NCI-H146 treated with DMSO at 0.1 percent for 48 hours (cell line): ENCODE measurements at regions not wholly inside any gene's neighbourhood (a gene's known extent, or its start where the extent isn't known, plus 50 kb on each side); places are given as distances from the start of the nearest gene placed in this dataset.
"Not testable (repeated sequence)": the region's sequence is repeated elsewhere in the genome, so short reads cannot be mapped to it uniquely, and the experiment has no call there.

ENCODE experiments used
- DNase-seq: peaks from one replicate; lab custom pipeline; 2025; ENCODE audit not compliant: unreplicated experiment; lab: John Stamatoyannopoulos, UW

DNA sequence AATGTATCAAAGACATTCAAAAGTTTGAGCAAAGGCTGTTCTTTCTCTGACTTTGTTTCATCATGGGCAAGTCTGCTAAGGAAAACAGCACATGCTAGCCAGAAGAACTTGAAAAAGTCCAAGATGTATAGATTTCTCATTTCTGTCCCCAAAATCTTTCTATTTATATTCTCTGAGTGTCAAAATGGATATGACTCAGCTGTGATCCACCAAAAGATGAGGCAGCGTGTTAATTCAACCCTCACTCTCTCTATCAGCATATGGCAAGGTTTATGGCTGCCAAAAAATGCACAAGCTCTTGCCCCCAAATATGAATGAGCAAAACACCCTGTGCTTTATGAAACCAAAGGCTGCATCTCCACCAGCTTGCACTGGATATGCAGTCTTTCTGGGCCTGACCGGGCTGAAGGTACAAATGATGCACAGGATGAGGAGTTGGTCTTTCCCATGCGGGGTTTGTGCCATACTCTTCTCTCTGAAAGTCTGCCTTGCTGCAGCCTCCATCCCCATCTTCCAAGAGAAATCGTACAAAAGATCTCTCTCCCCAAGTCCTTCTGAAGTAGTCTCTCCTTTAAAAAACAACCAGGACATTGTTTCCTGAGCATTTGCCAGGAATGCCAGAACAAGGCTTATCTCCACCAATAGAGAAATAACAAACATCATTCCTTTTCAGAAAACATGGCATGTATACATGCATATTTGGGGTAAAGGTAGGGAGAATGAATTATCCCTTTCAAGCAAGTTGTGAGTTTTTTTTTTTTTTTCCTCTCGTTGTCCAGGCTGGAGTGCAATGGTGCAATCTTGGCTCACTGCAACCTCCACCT lies 203.4 kb downstream of the TMX1 start:
- no peak for DNase-seq

DNA sequence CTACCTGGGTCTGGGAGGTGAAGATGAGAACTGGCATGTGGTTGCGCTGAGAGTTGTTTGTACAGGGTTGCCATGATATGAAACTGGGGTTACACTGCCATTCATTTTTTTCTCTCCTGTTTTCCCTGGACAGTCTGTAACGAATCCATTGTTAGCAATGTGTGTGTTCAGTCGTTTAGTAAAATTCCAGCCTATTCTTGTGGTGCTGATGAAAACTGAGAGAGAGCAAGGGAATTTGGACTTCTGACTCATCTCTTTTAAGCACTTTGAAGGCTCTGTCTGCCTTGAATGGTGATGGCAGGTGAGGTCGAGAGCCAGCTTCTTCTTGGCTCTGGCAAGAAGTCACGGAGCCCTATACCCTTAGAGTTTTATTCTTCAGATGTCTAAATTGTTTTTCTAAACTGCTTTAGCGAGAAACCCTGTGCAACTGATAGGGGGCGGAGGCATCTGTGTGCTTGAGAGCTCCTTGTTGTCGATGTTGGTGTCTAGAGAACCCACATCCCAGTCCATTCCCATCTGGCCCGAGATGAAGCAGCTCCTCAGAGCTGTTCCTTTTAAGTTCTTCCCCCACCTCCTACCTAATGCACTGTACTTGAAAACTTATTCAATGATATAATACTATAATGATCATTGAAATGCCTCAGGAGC lies 204.4 kb downstream of the TMX1 start:
- no peak for DNase-seq

DNA sequence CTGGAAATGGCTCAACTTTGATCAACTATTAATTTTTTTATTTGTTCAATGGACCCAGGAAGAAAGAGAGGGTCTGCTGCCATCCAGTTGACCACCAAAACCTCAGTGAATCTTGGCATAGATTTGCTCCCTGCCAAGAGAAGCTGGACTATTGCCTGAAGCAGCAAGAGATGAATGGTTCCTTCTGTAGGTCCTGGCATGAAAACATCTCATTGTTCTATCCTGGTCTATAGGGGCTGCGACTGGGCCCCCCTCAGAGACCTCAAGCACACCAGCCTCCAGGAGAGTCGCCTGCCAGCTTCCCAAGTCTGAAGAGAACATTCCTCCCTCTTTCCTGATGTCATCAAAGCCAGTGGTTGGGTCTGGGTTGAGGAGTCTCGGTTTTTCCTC lies 204.9 kb downstream of the TMX1 start:
- no peak for DNase-seq

DNA sequence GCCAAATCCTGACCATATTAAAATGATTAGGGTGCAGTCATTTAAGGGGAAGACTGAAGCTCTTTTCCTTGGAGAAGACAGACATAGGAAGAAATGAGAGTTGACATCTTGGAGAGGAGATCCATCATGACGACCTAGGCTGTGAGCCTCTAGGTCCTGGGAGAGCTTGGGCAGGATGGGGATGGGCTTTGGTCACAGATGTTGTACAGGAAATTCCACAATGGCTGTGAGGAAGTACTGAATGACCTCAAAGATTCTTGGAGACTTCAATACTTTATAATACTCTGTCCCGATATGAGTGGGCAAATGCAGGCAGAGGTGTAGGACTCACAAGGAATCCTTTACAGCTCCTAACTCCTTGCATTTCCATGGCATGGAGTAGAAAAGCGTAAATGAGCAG lies 204.9 kb upstream of the FRMD6 start:
- no peak for DNase-seq

DNA sequence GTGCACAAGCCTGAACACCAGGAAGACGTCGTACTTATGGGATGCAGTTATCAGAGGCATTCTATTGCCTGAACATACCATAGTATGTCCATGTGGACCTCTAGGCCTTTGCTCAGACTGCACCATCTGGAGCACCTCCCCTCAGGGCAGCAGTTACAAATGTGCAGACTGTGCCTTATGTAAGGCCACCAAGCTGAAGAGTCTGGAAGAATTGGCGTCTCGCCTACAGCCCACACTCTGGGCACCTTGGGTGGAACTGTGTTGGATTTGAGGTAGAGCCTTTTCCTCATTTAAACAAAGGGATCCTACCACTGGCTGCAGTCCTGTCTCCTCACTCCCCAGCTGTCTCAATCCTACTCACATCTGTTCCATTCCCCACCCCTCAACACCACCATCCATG lies 204.3 kb upstream of the FRMD6 start:
- no peak for DNase-seq

DNA sequence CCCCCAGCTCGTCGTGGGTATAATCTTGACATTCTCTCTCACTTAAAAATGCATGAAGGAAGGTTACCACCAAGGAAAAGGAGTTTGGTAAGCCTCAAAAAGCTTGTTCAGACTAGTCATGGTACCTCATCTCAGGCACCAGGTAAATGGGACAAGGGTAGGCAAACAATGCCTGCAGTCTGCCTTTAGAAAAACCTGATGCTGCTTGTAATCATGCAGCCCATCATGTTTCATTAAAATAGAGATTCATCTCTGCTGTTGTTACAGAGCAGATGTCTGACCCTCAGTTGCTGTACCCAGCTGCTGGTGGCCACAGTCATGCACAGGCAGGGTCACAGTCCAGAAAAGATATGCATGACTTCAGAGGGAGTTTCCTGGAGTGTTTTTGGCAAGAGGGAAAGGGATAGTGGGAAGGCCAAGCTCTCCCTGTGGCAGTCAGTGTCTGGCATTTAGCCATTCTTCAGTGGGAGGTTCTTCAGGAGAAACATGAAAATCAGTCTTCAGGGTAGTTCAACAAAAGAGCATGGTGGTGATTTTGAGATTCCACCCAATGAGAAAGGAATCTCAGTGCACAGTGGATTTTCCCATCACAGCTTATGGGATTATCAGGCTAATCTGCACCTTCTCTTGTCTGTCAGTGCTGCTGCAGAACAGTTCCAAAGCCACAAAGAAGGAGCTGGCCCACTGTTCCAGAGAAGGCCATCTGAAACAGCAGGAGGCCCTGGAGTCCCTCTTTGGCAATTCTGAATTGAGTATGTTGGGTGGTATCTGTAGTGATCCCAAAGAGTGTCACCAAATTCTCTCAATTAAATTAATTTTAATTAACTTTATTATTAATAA lies 202.7 kb upstream of the FRMD6 start:
- DNase-seq, result no peak

DNA sequence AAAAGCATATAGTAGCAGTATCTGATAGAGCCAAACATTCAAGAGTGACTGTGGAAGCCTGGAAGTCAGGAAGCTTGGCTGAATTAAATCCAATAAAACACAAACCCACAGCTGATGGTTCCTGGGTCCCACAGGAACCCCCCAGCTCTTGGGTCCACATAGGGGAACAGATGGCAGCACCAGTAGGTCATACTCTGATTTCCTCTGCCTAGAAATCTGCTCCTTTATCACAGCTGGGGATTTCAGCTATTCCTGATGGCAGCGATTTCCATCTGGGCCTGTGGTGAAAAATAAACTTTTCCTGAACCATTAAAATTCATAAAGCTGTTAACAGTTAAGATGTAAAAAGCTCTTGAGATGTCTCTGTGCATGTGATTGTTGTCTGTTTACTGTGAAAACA lies 202.0 kb upstream of the FRMD6 start:
- no peak for DNase-seq

DNA sequence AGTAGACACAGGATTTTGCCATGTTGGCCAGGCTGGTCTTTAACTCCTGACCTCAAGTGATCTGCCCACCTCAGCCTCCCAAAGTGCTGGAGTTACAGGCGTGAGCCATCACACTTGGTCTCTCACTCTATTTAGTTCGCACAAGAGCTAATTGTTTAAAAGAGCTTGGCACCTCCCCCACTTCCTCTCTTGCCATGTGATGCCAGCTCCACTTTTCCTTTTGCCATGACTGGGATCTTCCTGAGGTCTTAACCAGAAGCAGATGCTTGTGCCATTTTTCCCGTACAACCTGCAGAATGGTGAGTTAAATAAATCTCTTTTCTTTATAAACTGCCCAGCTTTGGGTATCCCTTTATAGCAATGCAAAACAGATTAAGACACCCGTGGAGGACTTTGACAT lies 200.1 kb upstream of the FRMD6 start:
- no peak for DNase-seq

DNA sequence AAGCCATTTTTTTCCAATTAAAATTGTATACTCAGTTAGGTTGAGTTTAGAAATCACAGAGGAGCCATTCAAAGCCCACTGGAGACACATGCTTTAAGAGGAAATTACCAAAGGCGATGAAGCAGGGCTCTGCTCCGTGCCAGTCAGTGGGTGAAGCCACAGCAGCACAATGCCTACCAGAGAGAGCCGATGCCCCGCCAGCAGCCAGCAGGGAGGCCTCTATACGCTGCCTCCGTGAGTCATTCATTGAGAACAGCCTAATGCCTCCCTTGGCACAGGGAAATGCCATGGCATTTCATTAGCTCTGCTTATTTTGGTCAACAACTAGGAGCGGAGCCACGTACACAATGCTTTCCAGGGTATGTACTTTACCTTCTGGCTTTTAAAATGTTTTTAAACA lies 197.8 kb upstream of the FRMD6 start:
- no peak for DNase-seq

DNA sequence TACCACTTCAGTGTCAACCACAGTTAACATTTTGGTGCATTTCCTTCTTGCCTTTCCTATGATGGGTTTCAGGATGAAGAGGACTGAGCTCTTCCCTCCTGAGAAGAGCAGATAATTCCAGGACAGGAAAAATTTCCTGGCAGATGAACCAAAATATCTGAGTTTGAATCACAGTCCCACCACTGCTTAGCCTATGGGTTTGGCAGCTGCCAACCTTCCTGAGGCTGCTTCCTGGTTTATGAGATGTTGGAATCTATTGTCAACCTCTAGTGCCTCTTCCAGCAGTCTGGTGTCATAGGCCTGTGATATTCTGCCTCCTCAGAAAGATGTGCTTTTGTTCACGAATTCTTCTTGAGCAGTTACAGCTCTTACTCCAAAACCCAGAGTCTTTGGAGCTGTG lies 197.4 kb upstream of the FRMD6 start:
- DNase-seq, result no peak

DNA sequence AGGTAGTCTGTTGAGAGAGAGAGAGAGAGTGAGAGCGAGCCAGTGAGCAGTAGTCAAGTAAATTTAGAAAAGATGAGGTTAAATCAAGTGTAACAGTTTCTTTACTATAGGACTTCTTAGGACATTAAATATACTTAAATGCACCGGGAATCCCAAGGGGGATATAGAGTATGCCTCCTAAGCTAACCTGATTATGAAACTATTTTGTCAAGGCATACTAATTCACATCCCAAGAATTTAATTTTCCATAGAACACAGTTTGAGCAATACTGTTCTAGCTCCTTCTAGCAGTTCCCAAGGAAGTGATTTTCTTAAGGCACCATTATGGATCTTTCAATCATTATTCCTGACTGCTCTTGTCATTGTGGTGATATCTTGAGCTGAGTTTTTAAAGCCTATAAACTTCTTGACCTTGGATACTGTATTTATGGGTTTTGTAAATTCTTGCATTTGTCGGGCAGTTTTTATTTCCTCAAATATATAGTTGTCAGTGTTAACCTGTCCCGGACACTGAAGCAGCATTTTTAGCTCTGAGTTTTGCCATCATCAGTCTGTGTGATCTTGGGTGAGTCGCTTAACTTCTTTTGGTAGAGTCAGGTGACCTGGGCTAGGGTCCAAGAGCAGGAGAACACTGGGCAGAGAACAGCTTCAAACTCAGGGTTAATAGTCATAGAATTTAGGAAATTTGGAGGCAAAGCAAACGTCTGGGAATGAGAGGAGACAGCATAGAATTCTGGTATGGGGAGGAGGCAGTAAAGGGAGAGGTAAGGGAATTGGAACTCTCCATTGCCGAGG lies 196.5 kb upstream of the FRMD6 start:
- DNase-seq, result no peak

DNA sequence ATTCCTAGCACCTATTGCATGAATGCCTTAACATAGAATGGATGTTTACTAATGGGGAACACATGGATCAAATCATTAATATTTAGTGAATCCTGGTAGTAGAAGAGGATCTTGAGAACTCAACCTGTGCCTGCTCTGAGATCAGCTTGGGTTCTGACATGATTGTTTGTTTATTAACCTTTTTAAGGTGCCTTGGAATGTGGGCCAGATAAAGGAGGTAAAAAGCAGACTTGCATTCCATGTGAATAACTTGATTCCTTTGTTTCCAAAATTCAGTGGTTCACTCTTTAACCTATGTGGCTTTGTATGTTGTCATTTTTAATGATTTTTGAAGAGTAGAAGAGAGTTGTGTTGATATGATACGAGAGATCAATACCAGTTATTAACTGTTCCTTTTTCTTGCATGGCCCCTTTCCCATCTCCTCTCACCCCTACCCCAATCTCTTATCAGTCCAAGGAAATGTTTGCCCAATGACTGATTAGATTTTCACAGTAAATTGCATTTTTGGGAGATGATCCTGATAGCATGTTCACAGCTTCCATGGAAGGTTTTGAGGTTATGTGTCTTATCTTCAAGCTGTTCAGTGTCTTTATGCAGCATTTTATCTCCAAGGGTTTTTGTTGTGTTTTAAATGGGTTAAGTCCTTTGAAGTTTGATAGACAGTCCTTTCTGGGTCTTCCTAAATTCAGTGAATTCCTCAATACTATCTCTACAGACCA lies 193.7 kb upstream of the FRMD6 start:
- no peak for DNase-seq

DNA sequence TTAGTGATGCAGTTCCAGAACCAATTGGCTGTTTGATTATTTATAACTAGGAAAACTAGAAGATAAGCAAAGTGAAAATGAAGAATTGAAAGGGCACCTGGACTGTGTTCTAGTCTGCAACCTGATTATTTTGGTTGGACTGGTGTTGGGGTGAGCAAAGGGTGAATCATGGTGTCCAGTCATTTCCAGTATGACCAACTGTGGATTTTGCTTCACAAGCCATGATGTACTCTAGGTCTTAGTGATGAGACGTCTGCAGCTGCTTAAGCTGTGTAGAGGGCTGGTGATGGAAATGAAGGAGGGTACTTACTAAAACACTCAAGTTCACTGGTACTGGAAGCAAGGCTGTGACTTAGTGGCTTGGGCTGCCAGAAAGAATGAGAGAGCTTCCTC lies 193.2 kb upstream of the FRMD6 start:
- DNase-seq, result no peak

DNA sequence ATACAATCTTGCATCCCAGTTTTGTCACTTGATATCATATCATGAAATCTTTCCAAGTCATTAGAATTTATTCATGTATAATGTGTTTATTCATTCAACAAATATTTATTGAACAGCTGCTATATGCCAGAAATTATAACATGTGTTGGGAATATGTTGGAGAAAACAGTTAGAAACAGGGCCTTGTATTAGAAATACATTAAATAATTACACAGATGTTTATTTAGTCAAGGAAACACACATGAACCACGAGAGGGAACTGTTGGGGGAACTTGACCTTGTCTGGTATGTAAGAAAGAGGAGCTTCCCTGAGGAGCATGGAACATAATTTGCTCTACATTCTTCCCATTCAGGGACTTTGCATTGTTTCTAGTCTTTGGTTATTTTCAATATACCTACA lies 191.7 kb upstream of the FRMD6 start:
- no peak for DNase-seq

DNA sequence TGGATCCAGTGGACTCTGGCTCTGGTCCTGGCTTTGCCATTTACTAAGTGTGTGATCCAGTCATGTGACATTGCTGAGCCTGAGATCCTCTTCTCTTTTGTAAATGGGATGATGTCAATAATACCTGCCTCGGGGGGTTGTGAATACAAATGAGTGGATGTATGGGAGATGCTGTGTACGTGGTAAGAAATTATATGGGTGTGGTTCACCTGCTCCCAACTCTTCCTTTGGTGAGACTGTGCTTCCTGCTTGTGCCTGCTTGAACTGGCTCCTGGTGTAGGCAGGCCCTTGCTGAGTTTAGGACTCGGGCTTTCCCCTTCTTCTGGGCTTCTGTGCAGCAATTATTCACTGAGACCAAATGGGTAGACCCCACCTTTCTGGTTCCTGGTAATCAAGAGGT lies 189.5 kb upstream of the FRMD6 start:
- DNase-seq, result no peak

DNA sequence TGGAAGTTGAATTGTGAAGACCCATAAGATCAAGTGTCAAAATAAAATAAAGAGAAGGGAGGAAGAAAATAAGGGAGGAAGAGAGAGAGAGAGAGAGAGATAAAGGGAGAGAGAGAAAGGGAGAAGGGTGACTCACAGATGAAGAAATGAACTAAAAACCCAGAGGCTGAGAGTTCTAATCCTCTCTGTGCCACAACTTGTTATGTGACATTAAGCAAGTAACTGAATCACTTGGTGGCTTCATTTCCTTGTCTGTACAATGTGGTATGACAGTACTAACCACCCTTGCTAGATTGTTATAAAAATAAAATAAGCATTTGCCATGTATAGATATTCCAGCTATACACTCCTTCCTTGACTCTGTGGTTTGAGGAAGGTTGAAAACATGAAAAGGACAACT lies 189.0 kb upstream of the FRMD6 start:
- DNase-seq, result no peak

DNA sequence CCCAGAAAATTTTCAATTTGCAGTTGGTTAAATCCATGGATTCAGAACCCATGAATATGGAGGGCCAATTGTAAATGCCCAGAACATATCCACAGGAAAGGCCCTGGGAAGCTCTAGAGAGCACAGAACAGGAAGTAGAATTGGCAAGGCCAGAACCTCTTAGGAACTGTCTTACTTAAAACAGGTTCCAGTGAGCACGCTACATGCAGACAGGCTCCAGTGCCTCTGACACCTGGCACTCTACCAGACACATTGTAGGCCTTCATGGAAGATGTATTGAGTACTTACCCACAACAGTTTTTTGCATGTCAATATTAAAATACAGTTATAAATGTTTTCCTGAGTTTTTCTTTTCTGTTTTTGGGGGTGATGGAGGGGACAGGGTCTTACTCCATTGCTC lies 188.2 kb upstream of the FRMD6 start:
- DNase-seq, result no peak

DNA sequence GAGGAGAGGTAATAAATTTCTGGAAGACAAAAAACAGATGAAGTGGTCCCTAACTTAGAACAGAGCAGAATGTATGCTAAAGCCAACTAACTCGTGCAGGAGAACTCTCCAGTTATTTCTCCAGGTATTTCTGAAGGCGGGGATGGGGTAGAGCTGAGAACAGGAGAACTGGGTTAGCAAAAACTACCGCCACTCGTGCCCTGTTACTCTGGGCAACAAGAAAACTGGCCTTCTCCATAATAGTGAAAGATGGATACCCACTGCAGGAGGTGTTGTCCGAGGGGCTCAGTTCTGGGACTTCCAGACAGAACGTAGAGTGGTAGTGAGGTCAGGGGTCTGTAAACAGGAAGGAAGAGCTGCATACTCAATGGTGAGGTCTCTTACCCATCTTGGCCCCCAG lies 187.3 kb upstream of the FRMD6 start:
- no peak for DNase-seq

DNA sequence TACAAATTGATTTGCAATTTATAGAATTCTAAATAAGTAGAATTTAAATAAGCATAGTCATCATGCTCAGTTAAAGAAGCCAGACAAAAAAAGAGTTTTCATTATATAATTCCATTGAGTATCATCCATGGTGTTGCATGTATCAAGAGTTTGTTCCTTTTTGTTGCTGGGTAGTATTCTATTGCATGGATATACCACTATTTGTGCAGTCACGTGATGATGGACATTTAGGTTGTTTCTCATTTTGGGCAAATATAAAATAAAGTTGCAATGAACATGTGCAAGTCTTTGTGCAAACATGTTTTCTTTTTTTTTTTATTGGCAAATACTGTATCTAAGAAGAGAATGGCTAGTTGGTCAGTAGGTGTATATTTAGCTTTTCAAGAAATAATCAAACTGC lies 186.2 kb upstream of the FRMD6 start:
- no peak for DNase-seq

DNA sequence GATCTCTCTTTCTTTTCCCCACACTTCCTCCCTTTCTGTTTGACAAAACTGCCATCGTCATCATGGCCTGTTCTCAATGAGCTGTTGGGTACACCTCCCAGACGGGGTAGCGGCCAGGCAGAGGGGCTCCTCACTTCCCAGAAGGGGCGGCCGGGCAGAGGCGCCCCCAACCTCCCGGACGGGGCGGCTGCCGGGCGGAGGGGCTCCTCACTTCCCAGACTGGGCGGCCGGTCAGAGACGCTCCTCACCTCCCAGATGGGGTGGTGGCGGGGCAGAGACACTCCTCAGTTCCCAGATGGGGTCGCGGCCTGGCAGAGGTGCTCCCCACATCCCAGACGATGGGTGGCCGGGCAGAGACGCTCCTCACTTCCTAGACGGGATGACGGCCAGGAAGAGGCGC lies 184.3 kb upstream of the FRMD6 start:
- DNase-seq, result not testable (repeated sequence)

DNA sequence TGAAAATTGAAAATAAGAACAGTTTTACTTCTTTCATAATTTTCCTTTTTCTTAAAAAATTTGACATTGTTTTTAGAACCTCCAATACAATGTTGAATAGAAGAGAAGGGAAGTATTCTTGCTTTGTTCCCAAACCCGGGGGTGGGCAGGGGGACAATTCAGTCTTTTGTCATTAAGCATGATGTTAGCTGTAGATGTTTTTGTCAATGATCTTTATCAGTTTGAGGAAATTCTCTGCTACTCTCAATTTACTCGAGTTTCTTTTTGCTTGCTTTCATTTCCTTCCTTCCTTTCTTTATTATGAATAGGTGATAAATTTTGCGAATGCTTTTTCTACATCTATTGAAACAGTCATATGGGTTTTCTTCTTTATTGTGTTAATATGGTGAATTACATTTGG lies 183.2 kb upstream of the FRMD6 start:
- no peak for DNase-seq
